HG03460 (cell line): ENCODE measurements at regions not wholly inside any gene's neighbourhood (a gene's known extent, or its start where the extent isn't known, plus 50 kb on each side); places are given as distances from the start of the nearest gene placed in this dataset.
"Not testable (repeated sequence)": the region's sequence is repeated elsewhere in the genome, so short reads cannot be mapped to it uniquely, and the experiment has no call there.

Experiments used
- ATAC-seq: cut with Tn5 transposase; IDR thresholded peaks from one replicate; pipeline ENCODE4 v1.9.1; 2021; ENCODE audit not compliant: unreplicated experiment

DNA sequence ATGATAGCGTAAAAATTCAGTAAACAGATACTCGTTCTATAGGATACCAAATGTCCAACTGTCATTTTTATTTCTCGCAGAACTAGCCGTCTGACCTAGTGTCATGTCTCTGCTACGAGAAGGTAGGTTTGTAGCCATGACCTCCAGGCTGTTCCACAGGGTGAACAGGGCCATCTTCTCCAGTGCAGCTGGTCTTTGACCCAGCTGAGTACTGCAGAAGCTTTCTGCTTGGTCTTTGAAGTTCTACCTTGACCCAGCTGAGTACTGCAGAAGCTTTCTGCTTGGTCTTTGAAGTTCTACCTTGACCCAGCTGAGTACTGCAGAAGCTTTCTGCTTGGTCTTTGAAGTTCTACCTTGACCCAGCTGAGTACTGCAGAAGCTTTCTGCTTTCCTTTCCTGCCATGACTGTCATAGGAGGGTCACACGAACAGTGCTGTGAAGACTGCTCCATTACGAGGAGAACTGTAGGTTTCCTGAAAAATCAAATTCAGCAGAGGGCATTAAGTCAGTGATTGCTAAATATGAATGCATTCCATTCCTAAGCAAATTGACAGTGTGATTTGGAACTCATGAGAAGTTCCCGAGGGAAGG lies 532.8 kb upstream of the NRP1 start:
- not testable (repeated sequence) for ATAC-seq

DNA sequence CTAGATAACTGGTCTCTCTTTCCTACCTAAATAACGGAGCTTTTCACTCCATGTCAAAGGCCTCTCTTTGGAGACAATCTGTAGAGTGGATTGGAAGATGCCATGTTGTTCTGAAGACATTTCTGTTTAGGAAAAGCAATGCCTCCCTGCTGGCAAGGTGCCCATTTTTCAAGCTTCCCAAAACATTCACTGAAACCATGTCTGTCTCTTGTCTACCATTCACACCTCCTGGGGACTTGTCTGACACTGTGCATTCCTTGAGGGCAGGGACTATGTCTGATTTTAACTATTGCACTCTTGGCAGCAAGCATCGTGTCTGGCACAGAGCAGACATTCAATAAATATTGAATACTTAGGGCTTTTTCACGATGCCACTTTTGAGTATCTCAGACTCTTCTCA lies 528.9 kb upstream of the NRP1 start:
- no peak for ATAC-seq

DNA sequence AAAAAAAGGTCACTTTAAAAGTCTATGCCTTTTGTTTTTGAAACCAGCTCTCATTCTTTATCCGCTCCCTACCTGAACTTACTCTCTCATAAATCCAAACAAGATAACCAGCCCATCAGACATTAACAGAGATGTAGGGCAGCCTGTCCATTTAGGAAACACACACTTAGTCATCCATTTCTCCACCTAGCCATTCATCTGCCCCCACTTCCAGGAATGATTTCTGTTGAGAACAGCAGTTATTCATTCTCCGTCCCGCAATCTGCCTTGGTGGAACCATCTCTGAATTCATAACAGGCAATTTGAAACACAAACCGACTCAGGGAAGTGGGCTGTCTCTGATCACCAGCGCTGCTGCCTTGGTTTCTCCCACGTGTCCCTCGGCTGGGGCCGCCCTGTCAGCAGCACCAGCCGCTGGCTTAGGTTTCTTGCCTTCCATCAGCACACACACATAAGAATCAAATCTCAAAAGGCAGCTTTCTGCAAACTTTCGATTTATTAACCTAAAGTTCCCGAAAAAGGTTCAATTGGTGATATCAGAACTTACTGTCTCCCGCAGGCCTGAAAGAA lies 528.2 kb upstream of the NRP1 start:
- no peak for ATAC-seq

DNA sequence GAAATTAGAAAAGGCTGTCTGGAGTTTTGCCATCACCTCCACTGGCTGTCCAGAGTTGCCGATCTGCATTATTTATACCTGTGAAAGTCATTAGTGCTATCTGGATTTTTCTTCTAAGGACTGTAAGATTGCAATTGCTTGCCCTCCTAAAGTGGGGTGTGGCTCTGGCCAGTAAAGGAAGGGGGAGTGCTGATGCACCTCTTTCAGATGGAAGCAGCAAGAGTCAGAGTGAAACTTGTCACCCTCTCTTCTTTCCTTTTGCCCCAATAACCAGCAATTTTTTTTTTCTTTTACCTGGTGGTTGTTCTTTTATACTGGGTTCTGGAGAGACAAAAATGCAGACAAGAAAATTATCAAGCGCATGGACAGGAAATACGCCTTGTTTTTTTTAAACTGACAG lies 527.4 kb upstream of the NRP1 start:
- ATAC-seq, result no peak

DNA sequence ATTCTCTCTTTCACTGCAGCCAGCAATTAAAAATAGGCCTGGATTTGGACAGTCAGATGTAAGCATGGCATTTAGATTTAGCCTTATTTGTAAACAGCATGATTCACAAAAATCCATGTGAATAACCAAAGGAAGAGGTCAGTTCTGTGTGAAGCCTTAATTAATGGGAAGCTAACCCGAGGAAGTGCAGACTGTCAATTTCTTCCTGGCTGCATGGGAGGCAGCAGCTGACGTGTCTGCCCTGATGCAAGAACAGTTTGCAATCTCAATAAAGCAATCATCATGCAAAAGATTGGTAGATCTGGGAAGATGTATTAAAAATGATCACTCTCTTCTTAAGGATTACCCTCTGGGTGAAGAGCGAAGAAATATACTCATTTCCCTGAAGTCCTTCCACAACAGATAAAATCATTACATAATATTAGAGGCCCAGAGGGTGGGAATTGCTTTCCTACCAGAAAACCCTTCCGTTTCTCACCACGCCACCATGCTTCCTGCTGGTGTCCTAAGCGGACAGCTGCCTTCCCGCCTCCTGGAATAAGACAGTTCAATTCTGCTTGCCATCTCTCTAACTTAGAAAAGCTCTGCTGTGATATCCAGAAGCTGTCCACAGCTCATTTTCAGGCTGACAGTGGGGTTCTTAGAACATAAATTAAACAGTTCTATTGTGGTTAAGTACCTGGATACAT lies 526.7 kb upstream of the NRP1 start:
- ATAC-seq, result no peak

DNA sequence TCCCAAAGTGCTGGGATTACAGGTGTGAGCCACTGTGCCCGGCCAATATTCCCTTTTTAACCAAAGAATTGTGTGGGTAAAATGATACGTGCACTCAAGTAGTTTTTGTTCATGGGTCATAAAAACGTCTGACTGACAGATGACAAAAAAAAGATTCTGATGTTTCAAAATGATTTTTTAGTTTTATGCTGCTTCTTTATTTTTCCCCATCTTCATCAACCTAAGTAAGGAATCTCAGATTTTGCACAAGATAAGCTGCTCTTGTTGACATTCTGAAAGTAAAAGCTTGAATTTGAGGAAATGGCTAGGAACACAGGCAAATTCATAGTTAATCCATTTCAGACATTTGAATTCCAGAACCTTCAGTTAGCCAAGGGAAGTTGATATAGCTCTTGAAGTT lies 526.1 kb upstream of the NRP1 start:
- no peak for ATAC-seq

DNA sequence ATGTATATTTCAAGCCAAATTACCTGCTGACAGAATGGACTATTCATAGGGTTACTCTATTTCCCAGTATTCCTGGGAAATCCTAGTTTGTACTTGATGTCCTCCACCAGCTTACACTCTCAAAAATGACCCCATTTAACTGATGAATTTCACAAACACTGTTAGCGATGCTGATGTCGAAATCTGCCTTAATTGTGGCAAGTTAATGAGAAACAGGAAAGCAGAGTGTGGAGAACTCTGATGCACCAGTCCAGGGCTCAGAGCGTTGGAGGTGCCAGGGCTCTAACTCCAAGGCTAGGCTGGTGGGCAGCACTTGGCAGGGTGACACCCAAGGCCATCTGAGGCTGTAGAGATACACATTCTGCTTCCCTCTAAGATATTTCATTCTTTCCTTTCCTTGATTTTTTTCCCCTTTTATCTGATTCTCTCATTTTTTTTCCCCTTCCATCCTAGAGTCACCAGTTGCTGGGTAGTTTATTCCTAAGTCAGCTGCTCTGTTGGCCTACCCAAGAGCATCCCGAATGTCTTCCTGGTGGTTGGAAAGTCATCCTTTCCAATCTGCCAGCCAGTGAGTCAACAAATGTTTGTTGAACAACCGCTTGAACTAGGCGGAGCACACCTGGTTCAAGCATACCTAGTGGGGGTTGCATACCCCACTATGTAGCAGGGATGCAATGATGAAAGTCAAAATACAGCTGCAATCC lies 525.0 kb upstream of the NRP1 start:
- no peak for ATAC-seq

DNA sequence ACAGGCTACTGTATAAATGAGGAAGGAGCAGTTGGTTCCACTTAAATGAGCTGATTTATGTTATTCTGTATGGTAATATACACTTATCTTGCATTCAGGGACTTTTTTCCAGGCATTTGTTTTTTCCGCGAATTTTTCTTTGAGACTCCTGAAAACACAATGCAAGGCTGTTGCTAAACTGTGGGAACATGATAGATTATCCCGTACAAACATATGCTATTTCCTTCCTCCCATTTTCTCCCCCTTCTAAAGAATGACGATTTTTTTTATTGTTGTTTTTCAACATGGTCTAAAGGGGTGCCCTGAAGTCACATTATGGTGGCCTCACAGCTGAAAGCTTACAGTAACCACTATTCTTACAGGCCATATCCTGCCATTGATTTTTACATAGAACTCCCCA lies 523.9 kb upstream of the NRP1 start:
- ATAC-seq, result no peak

DNA sequence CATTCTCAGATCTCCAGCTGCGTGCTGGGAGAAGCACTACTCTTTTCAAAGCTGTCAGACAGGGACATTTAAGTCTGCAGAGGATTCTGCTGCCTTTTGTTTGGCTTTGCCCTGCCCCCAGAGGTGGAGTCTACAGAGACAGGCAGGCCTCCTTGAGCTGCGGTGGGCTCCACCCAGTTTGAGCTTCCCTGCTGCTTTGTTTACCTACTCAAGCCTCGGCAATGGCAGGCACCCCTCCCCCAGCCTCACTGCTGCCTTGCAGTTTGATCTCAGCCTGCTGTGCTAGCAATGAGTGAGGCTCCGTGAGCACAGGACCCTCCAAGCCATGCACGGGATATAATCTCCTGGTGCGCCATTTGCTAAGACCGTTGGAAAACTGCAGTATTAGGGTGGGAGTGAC lies 518.8 kb upstream of the NRP1 start:
- ATAC-seq, result not testable (repeated sequence)

DNA sequence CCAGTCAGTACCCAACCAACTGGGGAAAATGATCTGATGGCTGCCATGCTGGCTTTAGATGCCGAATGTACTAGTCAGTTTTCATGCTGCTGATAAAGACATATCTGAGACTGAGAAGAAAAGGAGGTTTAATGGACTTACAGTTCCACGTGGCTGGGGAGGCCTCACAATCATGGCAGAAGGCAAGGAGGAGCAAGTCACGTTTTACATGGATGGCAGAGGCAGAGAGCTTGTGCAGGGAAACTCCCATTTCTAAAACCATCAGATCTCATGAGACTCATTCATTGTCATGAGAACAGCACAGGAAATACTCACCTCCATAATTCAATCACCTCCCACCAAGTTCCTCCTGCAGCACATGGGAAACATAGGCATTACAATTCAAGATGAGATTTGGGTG lies 508.9 kb upstream of the NRP1 start:
- ATAC-seq, result no peak

DNA sequence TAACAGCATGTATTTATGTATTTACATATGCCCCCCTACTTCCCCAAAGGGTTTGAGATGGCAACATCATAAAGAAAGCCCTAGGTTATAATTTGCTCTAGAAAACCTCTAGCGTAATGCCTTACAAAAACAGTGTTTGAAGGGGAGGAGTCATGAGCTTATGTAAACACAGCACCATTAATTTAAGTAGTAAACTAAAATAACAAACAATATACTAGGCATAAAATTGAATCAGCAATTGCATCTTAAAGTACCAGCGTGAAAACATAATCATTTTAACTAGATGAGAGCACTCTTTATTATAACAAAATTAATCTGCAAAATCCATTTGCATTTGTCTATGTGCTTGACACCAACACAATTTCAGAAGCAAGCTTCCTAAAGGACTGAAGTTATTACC lies 507.2 kb upstream of the NRP1 start:
- no peak for ATAC-seq

DNA sequence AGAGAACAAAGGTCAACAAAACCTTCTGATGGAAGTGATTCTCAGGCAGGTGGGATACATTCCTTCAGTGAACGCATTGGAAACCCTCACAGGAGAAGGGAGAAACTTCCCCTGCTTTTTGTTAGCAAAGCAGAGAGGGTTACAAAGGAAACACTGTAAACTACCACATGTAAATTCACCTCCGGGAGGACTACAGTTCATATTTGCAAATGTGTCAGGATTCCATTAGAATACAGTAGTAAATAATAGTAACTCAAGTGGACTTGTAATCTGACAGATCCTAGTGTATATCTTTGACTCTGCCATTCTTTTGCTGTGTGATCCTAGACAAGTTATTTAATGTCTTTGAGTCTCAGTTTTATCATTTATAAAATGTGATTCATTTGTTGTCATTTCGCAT lies 504.3 kb upstream of the NRP1 start:
- no peak for ATAC-seq

DNA sequence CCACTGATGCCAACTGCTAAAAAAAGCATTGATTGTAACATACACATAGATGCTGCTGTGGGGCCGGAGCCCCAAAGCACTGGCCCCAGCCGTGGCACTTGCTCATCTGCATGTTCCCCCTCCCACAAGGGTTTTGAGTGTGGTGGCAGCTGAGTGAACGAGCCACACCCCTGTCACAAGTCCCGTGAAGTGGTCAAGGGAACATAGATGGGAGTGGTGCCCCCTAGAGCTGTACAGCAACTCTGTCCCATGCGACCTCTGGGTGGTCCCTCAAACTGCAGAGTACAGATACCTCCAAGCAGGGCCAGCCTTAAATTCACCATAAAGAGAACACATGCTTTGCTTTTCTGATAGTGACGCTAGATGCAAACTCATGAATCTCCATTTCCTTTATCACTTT lies 503.3 kb upstream of the NRP1 start:
- no peak for ATAC-seq

DNA sequence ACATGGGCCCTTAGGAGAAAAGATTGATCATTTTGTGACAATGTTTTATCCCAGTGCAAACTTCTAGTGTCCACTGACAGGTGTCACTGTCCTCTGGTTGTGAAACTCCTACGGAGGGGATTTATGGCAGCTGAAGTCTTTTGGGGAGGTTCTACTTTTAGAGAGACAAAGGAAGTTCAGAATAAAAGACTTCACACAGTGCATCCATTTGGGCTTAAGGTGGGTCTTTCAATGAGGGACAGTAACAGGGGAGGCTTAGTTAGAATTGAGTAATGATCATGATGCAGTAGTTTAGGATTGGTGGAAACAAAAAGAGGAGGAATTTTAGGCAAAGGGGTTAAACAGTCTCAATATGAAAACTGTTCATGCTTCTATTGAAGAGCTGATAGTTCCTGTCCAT lies 501.1 kb upstream of the NRP1 start:
- no peak for ATAC-seq

DNA sequence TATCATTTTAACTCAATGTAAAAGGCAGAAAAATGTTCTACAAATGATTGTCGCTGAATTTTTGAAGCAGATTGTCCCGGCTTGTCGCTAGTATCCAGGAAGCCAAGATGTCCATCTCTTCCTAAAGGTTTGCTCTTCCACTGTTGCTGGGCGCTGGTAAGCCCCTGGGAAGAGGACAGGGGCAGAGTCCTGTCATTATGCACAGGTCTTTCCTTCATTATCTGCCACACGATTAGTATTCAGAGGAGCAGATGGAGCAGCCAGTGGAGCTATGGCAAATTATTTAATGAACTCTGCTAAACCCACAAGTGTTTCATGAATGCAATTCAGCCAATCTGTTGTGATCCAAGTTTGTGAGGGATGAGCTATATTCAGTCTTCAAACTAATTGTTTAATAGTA lies 499.1 kb upstream of the NRP1 start:
- no peak for ATAC-seq

DNA sequence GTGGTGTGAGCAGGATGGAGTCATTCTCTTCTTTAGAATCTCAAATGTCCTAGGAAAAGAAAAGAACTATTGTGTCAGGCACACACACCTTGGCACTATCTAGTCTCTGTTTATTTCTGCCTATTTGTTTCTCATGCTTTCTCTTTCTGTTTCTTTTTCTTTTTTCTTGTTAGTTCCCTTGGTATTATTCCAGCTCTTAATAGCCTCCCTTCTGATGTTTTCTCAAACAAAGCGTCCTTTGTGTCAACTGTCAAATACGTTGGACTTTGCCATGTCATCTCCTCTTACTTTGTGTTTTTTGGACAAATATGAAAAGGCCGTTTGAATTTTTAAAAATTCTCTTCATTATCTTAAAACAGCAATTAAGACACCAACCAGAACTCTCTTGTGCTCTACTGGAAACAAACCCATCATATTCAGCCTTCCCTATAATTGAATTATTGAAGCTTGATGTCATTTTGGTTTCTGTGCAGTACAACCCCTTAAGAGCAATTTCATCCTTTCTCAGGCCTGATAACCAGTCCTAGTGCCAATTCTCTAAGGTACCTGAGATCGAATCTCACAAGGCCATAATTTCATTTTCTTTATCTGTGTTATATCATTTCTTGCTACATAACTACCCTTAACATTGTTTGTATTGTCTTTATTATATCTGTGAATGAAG lies 497.8 kb upstream of the NRP1 start:
- no peak for ATAC-seq

DNA sequence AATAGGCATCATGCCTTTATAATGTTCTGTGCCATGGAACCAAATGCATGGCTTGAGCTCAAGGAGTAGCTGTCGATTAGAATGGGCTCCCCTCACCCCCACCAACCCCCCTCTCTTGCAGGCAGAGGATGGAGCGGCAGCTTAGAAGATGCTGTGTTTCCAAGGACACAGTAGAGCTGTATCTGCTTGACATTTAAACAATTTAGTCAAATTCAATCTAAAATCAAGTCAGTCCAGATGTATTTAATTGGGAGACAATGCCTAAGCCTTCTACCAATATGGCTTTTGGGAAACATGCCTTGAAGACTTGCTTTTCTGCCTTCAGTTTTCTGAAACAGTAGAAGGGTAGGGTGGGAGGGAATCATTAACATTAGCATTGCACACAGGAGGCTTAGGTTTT lies 497.1 kb upstream of the NRP1 start:
- no peak for ATAC-seq

DNA sequence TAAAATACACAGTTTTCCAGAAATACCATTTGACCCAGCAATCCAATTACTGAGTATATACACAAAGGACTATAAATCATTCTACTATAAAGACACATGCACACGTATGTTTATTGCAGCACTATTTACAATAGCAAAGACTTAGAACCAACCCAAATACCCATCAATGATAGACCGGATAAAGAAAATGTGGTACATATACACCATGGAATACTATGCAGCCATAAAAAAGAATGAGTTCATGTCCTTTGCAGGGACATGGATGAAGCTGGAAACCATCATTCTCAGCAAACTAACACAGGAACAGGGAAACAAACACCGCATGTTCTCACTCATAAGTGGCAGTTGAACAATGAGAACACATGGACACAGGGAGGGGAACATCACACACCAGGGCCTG lies 495.4 kb upstream of the NRP1 start:
- not testable (repeated sequence) for ATAC-seq

DNA sequence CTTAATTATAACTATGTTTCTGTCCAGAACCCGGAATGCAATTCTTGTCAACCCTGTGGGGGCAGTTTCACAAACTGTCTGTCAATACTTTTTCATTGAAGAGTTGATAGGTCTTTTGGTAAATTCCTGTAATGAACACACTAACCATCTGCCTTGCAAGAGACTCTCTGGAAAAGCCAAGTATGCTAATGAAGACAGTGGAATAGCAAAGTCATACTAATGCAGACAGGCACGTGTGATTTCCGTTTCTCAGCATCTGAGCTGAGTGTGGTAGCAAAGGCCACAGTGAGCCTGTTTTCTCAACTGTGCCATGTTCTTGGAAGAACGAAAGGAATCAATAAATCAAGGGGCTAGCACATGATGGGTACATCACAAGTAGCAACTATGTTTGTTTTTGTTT lies 494.1 kb upstream of the NRP1 start:
- no peak for ATAC-seq

DNA sequence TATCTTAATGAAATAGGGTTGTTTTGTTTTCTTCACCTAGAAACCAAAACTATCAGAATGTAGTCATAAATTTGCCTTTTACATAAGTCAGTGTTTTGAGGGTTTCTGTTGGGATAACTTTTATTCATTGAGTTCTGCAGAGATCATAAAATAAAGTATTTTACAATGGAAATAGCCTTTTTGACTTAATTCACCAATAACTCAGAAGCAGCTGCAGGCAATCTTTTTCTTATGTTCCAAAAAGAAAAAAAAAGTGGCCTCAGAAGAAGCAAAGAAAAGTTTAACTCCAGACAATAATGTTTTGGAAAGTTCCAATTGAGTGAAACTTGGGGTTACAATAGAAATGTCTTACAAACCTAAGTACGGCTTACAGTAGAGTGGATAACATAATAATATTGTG lies 491.7 kb upstream of the NRP1 start:
- no peak for ATAC-seq

DNA sequence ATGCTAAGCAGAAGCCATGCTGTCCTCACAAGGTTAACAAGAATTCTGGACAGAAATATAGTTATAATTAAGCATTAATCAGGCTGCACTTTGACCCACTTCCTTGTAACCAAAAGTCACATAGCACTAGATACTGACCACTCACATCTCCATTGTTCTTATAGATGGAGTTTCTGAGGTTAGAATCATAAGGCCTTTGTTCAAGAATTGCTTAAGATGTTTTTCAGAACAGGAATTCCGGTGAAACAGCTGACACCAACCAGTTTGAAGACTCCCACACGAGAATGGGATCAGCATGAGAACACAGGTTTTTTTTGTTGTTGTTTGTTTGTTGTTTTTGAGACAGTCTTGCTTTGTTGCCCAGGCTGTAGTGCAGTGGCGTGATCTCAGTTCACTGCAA lies 488.3 kb upstream of the NRP1 start:
- ATAC-seq, result no peak

DNA sequence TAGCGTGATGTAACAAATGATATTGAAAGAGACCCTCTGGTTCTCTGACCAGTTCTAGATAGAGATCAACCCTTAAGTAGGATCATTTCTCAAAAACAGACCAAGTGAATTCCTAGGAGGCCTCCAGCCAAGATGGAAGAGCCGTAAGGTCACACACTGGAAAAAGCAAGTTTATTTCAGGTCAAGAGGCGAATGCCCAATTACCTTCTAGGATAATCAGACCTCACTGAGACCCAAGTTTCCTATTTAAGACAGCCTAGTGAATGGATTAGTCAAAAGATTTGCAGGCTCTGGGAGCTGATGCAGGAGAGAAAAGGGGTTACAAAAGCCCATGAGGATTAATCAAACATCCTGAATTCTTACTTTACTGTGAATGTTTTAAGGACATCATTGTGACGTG lies 486.1 kb upstream of the NRP1 start:
- ATAC-seq, result no peak
